Body of pancreas (tissue), 4 donors: ENCODE measurements at regions not wholly inside any gene's neighbourhood (a gene's known extent, or its start where the extent isn't known, plus 50 kb on each side); places are given as distances from the start of the nearest gene placed in this dataset.

ENCODE experiments used
- CTCF ChIP-seq, 7 experiments: fragments of 450-650 bp in 4 of 7; fragments of 200-600 bp in 3 of 7; sonication (generic) in 3 of 7; IDR thresholded peaks; one replicate each; pipeline ENCODE4 v1.5.1; 2016 to 2019; ENCODE audit warnings: antibody characterized with exemption in 7 of 7
- POLR2A ChIP-seq, 3 donors: fragments of 450-650 bp; IDR thresholded peaks; one replicate each; pipeline ENCODE4 v1.6.1; 2016; ENCODE audit warnings: antibody characterized with exemption in 3 of 3, mild to moderate bottlenecking in 2 of 3

- TF ChIP-seq CTCF (IDR thresholded peaks at IDR 0.05), result no peak
- no peak for TF ChIP-seq POLR2A (IDR thresholded peaks at IDR 0.05)
These were observed 76.5 kb upstream of the ATG10 start for GRCh38 chr5:81895307-81895706.
